ENCODE measurements at regions not wholly inside any gene's neighbourhood (a gene's known extent, or its start where the extent isn't known, plus 50 kb on each side); places are given as distances from the start of the nearest gene placed in this dataset.
"Not testable (repeated sequence)": the region's sequence is repeated elsewhere in the genome, so short reads cannot be mapped to it uniquely, and the experiment has no call there.

GRCh38 chr11:87456499-87456898, 418.8 kb downstream of the TMEM135 start:
- DNase-seq = no peak

GRCh38 chr11:87455180-87455579, 417.4 kb downstream of the TMEM135 start:
- DNase-seq = no peak

- no peak for DNase-seq
Observed at GRCh38 chr11:87454241-87454640, 416.5 kb downstream of the TMEM135 start.

- DNase-seq = peak; percentile 45
Observed at GRCh38 chr11:87453531-87454089, 415.9 kb downstream of the TMEM135 start.

- DNase-seq = not testable (repeated sequence)
Observed at GRCh38 chr11:87452025-87452424, 414.3 kb downstream of the TMEM135 start.

GRCh38 chr11:87451395-87451794, 413.7 kb downstream of the TMEM135 start:
- DNase-seq = no peak

GRCh38 chr11:87447606-87448005, 409.9 kb downstream of the TMEM135 start:
- DNase-seq = no peak

GRCh38 chr11:87444993-87445392, 407.3 kb downstream of the TMEM135 start:
- DNase-seq = no peak

- no peak for DNase-seq
Observed at GRCh38 chr11:87443707-87444106, 406.0 kb downstream of the TMEM135 start.

- DNase-seq = no peak
Observed at GRCh38 chr11:87440076-87440770, 402.5 kb downstream of the TMEM135 start.

GRCh38 chr11:87438416-87438815, 400.7 kb downstream of the TMEM135 start:
- no peak for DNase-seq

GRCh38 chr11:87437844-87438223, 400.1 kb downstream of the TMEM135 start:
- no peak for DNase-seq

GRCh38 chr11:87437133-87437843, 399.6 kb downstream of the TMEM135 start:
- DNase-seq = no peak

GRCh38 chr11:87432022-87432421, 394.3 kb downstream of the TMEM135 start:
- no peak for DNase-seq

GRCh38 chr11:87431392-87431791, 393.7 kb downstream of the TMEM135 start:
- no peak for DNase-seq

- no peak for DNase-seq
Observed at GRCh38 chr11:87430821-87431220, 393.1 kb downstream of the TMEM135 start.

- DNase-seq = no peak
Observed at GRCh38 chr11:87429996-87430395, 392.3 kb downstream of the TMEM135 start.

GRCh38 chr11:87428266-87428665, 390.5 kb downstream of the TMEM135 start:
- no peak for DNase-seq

GRCh38 chr11:87425943-87426342, 388.2 kb downstream of the TMEM135 start:
- DNase-seq = no peak

- no peak for DNase-seq
Observed at GRCh38 chr11:87425391-87425790, 387.7 kb downstream of the TMEM135 start.

GRCh38 chr11:87423161-87423560, 385.4 kb downstream of the TMEM135 start:
- DNase-seq = no peak

- no peak for DNase-seq
Observed at GRCh38 chr11:87422566-87422965, 384.8 kb downstream of the TMEM135 start.

GRCh38 chr11:87421422-87421821, 383.7 kb downstream of the TMEM135 start:
- peak; percentile 84 for DNase-seq

- no peak for DNase-seq
Observed at GRCh38 chr11:87417951-87418350, 380.2 kb downstream of the TMEM135 start.
